H9 (cell line): ENCODE measurements at regions not wholly inside any gene's neighbourhood (a gene's known extent, or its start where the extent isn't known, plus 50 kb on each side); places are given as distances from the start of the nearest gene placed in this dataset.

ENCODE experiments used
- DNase-seq: peaks from one replicate; pipeline ENCODE4 v3.0.0-alpha.2; 2017
- H2AFZ ChIP-seq: one replicate; pipeline ENCODE4 v1.6.1; 2013; ENCODE audit warnings: mild to moderate bottlenecking, low read length, control low read depth, moderate library complexity
- H2AK5ac ChIP-seq: 2 replicates; pipeline ENCODE4 v1.6.1; 2013; ENCODE audit warnings: low read length, control low read depth, mixed read lengths; ENCODE audit not compliant: insufficient read length
- H2BK120ac ChIP-seq: one replicate; pipeline ENCODE4 v1.6.1; 2013; ENCODE audit warnings: low read depth, mild to moderate bottlenecking, low read length, control low read depth, inconsistent platforms; ENCODE audit not compliant: poor library complexity, severe bottlenecking
- H2BK12ac ChIP-seq: 2 replicates; pipeline ENCODE4 v1.6.1; 2013; ENCODE audit warnings: low read length, control low read depth, mixed read lengths, low read depth; ENCODE audit not compliant: insufficient read length
- H2BK15ac ChIP-seq: 2 replicates; pipeline ENCODE4 v1.6.1; 2013; ENCODE audit warnings: low read depth, low read length, control low read depth
- H2BK20ac ChIP-seq: one replicate; pipeline ENCODE4 v1.6.1; 2013; ENCODE audit warnings: low read depth, mild to moderate bottlenecking, low read length, control low read depth, inconsistent platforms; ENCODE audit not compliant: poor library complexity, severe bottlenecking
- H2BK5ac ChIP-seq: 2 replicates; pipeline ENCODE4 v1.6.1; 2013; ENCODE audit warnings: low read length, control low read depth, mixed read lengths; ENCODE audit not compliant: insufficient read length
- H3K14ac ChIP-seq: 2 replicates; pipeline ENCODE4 v1.6.1; 2013; ENCODE audit warnings: low read length, control low read depth; ENCODE audit not compliant: insufficient read depth
- H3K18ac ChIP-seq: 2 replicates; pipeline ENCODE4 v1.6.1; 2013; ENCODE audit warnings: low read depth, mild to moderate bottlenecking, mixed read lengths, low read length, control low read depth; ENCODE audit not compliant: insufficient read length
- H3K23ac ChIP-seq: 2 replicates; pipeline ENCODE4 v1.6.1; 2013; ENCODE audit warnings: low read length, control low read depth, mixed read lengths, low read depth; ENCODE audit not compliant: insufficient read length
- H3K23me2 ChIP-seq: 2 replicates; pipeline ENCODE4 v1.6.1; 2013; ENCODE audit warnings: low read depth, mild to moderate bottlenecking, mixed read lengths, low read length, control low read depth; ENCODE audit not compliant: insufficient read length, poor library complexity, severe bottlenecking
- H3K27ac ChIP-seq: 2 replicates; pipeline ENCODE4 v1.5.1; 2013; ENCODE audit warnings: low read length, control low read depth, mixed read lengths, low read depth; ENCODE audit not compliant: insufficient read length
- H3K27me3 ChIP-seq: 2 replicates; pipeline ENCODE4 v1.6.1; 2013; ENCODE audit warnings: low read length, control low read depth, inconsistent platforms; ENCODE audit not compliant: insufficient read depth
- H3K4ac ChIP-seq: 2 replicates; pipeline ENCODE4 v1.6.1; 2013; ENCODE audit warnings: low read depth, mild to moderate bottlenecking, control low read depth, inconsistent platforms, low read length, moderate library complexity
- H3K4me1 ChIP-seq: 2 replicates; pipeline ENCODE4 v1.6.1; 2013; ENCODE audit warnings: low read length, control low read depth, inconsistent platforms; ENCODE audit not compliant: insufficient read depth
- H3K4me2 ChIP-seq: 2 replicates; pipeline ENCODE4 v1.6.1; 2013; ENCODE audit warnings: low read length, control low read depth, mixed read lengths; ENCODE audit not compliant: insufficient read length, insufficient read depth
- H3K56ac ChIP-seq: 2 replicates; pipeline ENCODE4 v1.6.1; 2013; ENCODE audit warnings: low read depth, mild to moderate bottlenecking, mixed read lengths, low read length, control low read depth; ENCODE audit not compliant: insufficient read length
- H3K79me1 ChIP-seq: 2 replicates; pipeline ENCODE4 v1.6.1; 2013; ENCODE audit warnings: low read depth, mild to moderate bottlenecking, moderate library complexity, low read length, control low read depth, inconsistent platforms; ENCODE audit not compliant: insufficient read depth, poor library complexity, severe bottlenecking
- H3K79me2 ChIP-seq: 2 replicates; pipeline ENCODE4 v1.6.1; 2013; ENCODE audit warnings: low read length, control low read depth, inconsistent platforms; ENCODE audit not compliant: insufficient read depth
- H3K9ac ChIP-seq: 2 replicates; pipeline ENCODE4 v1.6.1; 2013; ENCODE audit warnings: low read length, control low read depth, mixed read lengths; ENCODE audit not compliant: insufficient read length; ENCODE audit errors: extremely low read depth
- H3K9me3 ChIP-seq: one replicate; pipeline ENCODE4 v1.6.1; 2013; ENCODE audit warnings: low read depth, low read length, inconsistent platforms; ENCODE audit not compliant: control insufficient read depth
- H3T11ph ChIP-seq: one replicate; pipeline ENCODE4 v1.6.1; 2013; ENCODE audit warnings: mild to moderate bottlenecking, low read length, control low read depth, inconsistent platforms
- H4K20me1 ChIP-seq: one replicate; pipeline ENCODE4 v1.6.1; 2013; ENCODE audit not compliant: control insufficient read depth, insufficient read length, insufficient read depth
- H4K5ac ChIP-seq: 2 replicates; pipeline ENCODE4 v1.6.1; 2013; ENCODE audit warnings: low read depth, mild to moderate bottlenecking, mixed read lengths, low read length, control low read depth; ENCODE audit not compliant: insufficient read length
- H4K8ac ChIP-seq: replicated peaks from 2 replicates; pipeline ENCODE4 v1.6.1; 2013; ENCODE audit warnings: low read length, control low read depth, mixed read lengths, low read depth; ENCODE audit not compliant: insufficient read length
- H4K91ac ChIP-seq: 2 replicates; pipeline ENCODE4 v1.6.1; 2013; ENCODE audit warnings: low read depth, mild to moderate bottlenecking, moderate library complexity, mixed read lengths, low read length, control low read depth; ENCODE audit not compliant: insufficient read length
- H3K27ac Mint-ChIP-seq, 3 experiments: 2 replicates in 2 of 3; 3 replicates in 1 of 3; pipeline ENCODE4 v1.8.0; 2020 to 2021; ENCODE audit warnings: mixed read lengths in 3 of 3, mild to moderate bottlenecking in 1 of 3, moderate library complexity in 1 of 3
- H3K27me3 Mint-ChIP-seq: 2 replicates; pipeline ENCODE4 v1.8.0; 2021; ENCODE audit warnings: low read depth, mild to moderate bottlenecking, moderate library complexity, mixed read lengths
- H3K36me3 Mint-ChIP-seq, 3 experiments: 2 replicates in 2 of 3; 3 replicates in 1 of 3; pipeline ENCODE4 v1.8.0; 2020 to 2021; ENCODE audit warnings: low read depth in 3 of 3, mixed read lengths in 3 of 3; ENCODE audit not compliant: insufficient read depth in 1 of 3
- H3K4me1 Mint-ChIP-seq, 2 experiments: 2 replicates each; pipeline ENCODE4 v1.8.0; 2020; ENCODE audit warnings: mixed read lengths in 2 of 2
- H3K4me3 Mint-ChIP-seq, 2 experiments: 2 replicates in 1 of 2; 3 replicates in 1 of 2; pipeline ENCODE4 v1.8.0; 2020 to 2021; ENCODE audit warnings: mild to moderate bottlenecking in 2 of 2, mixed read lengths in 2 of 2, moderate library complexity in 1 of 2
- H3K9me3 Mint-ChIP-seq, 2 experiments: 2 replicates in 1 of 2; 3 replicates in 1 of 2; pipeline ENCODE4 v1.8.0; 2020; ENCODE audit warnings: mild to moderate bottlenecking in 2 of 2, mixed read lengths in 2 of 2, moderate library complexity in 1 of 2
- WGBS: extraction: QIAGEN DNeasy Blood & Tissue Kit; methylation state at CpG from one replicate; pipeline ENCODE4 v1.1.7; 2013; ENCODE audit warnings: missing lambda C conversion rate, low lambda C conversion rate, mixed read lengths; ENCODE audit not compliant: insufficient read length; ENCODE audit errors: extremely low coverage; 5-methylcytosine and 5-hydroxymethylcytosine counted together
- TF ChIP-seq, protein P1 (sequence below): fragments of 200-600 bp; sonication (generic); conservative IDR thresholded peaks from 3 replicates; pipeline ENCODE4 v1.8.0; 2021; ENCODE audit warnings: antibody characterized with exemption, mild to moderate bottlenecking

DNA sequence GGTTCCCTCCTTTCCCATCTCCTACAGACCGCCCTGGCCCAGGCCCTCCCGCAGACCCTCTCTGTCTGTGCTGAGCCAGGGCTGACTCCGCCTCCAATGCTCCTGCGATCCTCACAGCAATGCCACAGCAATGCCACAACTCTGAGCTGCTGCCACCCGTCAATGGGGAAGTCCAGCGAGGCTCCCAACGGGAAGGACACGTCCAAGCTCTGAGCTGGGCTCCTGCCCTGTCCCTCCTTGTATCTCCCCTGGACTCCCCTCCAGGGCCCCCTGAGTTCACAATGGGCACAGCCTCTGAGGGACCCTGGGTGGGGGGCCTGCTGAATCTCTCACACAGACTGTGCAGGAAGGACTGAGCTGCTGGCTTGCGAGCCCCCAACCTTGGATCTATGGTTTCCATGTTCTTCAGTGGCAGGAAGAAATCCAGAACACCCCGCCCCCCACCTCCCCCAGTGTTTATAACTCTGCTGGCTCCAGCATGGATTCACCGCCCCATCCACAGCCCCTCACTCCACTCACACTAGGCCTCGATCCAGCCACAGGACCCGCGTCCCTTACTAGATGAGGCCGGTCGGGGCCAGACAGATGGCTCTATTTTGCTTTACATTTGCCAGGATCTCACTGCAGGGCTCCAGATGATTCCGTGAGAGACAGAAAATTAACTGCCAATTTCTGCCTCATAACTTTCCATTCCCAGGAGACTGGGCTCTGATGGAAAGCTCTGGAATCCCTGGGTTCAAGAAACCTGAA is 338.0 kb downstream of the MATN1 start:
- Histone ChIP-seq H3T11ph (no peak overlapping the region), H4K5ac (no peak overlapping the region), H2BK12ac (no peak overlapping the region), H3K9ac (no peak overlapping the region), H3K27me3 (no peaks in the 10 kb centered on the region), H3K79me1 (no peaks in the 10 kb centered on the region), H3K23me2 (no peaks in the 10 kb centered on the region), H3K9me3 (no peaks in the 10 kb centered on the region), H4K8ac (no peak overlapping the region), H3K4me1 (no peaks in the 10 kb centered on the region), H3K4me2 (no peak overlapping the region), H2BK15ac (no peak overlapping the region), H3K79me2 (no peaks in the 10 kb centered on the region), H2BK5ac (no peak overlapping the region), H4K20me1 (no peaks in the 10 kb centered on the region), H2BK20ac (no peak overlapping the region), H2AK5ac (no peak overlapping the region), H2AFZ (no peak overlapping the region), H2BK120ac (no peak overlapping the region), H3K27ac (no peak overlapping the region), H3K14ac (no peak overlapping the region), H3K56ac (no peak overlapping the region), H3K4ac (no peak overlapping the region), H4K91ac (no peak overlapping the region), H3K18ac (no peak overlapping the region), H3K23ac (no peak overlapping the region)
- Mint-ChIP-seq H3K27me3 (peaks cover 11% of the 10 kb centered on the region), H3K27ac (peak overlapping the region in 1 of 3 experiments; percentile 55; a peak in 2 of 7 replicates), H3K36me3 (no peaks in the 10 kb centered on the region), H3K4me3 (no peak overlapping the region), H3K9me3 (no peaks in the 10 kb centered on the region), H3K4me1 (no peaks in the 10 kb centered on the region)
- WGBS = no CpG with 5 or more reads among the region's 17 CpGs
- TF ChIP-seq, protein P1, sequence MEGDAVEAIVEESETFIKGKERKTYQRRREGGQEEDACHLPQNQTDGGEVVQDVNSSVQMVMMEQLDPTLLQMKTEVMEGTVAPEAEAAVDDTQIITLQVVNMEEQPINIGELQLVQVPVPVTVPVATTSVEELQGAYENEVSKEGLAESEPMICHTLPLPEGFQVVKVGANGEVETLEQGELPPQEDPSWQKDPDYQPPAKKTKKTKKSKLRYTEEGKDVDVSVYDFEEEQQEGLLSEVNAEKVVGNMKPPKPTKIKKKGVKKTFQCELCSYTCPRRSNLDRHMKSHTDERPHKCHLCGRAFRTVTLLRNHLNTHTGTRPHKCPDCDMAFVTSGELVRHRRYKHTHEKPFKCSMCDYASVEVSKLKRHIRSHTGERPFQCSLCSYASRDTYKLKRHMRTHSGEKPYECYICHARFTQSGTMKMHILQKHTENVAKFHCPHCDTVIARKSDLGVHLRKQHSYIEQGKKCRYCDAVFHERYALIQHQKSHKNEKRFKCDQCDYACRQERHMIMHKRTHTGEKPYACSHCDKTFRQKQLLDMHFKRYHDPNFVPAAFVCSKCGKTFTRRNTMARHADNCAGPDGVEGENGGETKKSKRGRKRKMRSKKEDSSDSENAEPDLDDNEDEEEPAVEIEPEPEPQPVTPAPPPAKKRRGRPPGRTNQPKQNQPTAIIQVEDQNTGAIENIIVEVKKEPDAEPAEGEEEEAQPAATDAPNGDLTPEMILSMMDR = no peak
- no peak for DNase-seq
